ENCODE measurements at regions not wholly inside any gene's neighbourhood (a gene's known extent, or its start where the extent isn't known, plus 50 kb on each side); places are given as distances from the start of the nearest gene placed in this dataset.

GRCh38 chr12:46679754-46680153 is 146.0 kb downstream of the SLC38A4 start:
- no peak for ATAC-seq
- Mint-ChIP-seq H3K4me1 (peaks cover 0 to 6% (median 0%) of the 10 kb centered on the region in 4 donors), H3K27ac (no peak overlapping the region), H3K9me3 (peaks cover 0 to 13% (median 5%) of the 10 kb centered on the region in 9 donors), H3K36me3 (peaks cover 7 to 14% (median 12%) of the 10 kb centered on the region in 3 donors), H3K27me3 (no peaks in the 10 kb centered on the region), H3K4me3 (no peak overlapping the region)
- no peak for DNase-seq
- POLR2A ChIA-PET, result no interaction called here

GRCh38 chr12:46678426-46678825 is 147.4 kb downstream of the SLC38A4 start:
- peaks cover 0 to 2% (median 0%) of the 10 kb centered on the region in 9 donors for H3K9me3 Mint-ChIP-seq
- H3K27me3 Mint-ChIP-seq, result no peaks in the 10 kb centered on the region
- H3K27ac Mint-ChIP-seq, result peak overlapping the region in 1 of 10 donors; percentile 0
- peaks cover 0 to 3% (median 0%) of the 10 kb centered on the region in 4 donors for H3K4me1 Mint-ChIP-seq
- no peak for DNase-seq
- H3K36me3 Mint-ChIP-seq, result peaks cover 3 to 13% (median 5%) of the 10 kb centered on the region in 3 donors
- no peak overlapping the region for H3K4me3 Mint-ChIP-seq
- POLR2A ChIA-PET, result no interaction called here
- no peak for ATAC-seq

GRCh38 chr12:46677749-46678148 is 148.0 kb downstream of the SLC38A4 start:
- peak in 4 of 10 donors; percentile 10 to 30 (median 18) for DNase-seq
- ATAC-seq, result no peak
- H3K9me3 Mint-ChIP-seq, result no peaks in the 10 kb centered on the region
- no peak overlapping the region for H3K27ac Mint-ChIP-seq
- H3K27me3 Mint-ChIP-seq, result no peaks in the 10 kb centered on the region
- peaks cover 0 to 7% (median 0%) of the 10 kb centered on the region in 3 donors for H3K36me3 Mint-ChIP-seq
- peaks cover 0 to 2% (median 0%) of the 10 kb centered on the region in 4 donors for H3K4me1 Mint-ChIP-seq
- H3K4me3 Mint-ChIP-seq, result no peak overlapping the region
- POLR2A ChIA-PET, result interaction anchor here (0.6 kb wide), 1 partner anchor 306 kb away, joined by 3 read pairs; no protein-coding TSS in a partner anchor

- Mint-ChIP-seq H3K4me1 (peaks cover 0 to 2% (median 0%) of the 10 kb centered on the region in 4 donors), H3K27me3 (no peaks in the 10 kb centered on the region), H3K9me3 (no peaks in the 10 kb centered on the region), H3K4me3 (no peak overlapping the region), H3K36me3 (peaks cover 0 to 7% (median 0%) of the 10 kb centered on the region in 3 donors), H3K27ac (peak overlapping the region in 1 of 10 donors; percentile 17)
- POLR2A ChIA-PET, result interaction anchor here (0.6 kb wide), 1 partner anchor 305 kb away, joined by 3 read pairs; no protein-coding TSS in a partner anchor
- DNase-seq (no peak), ATAC-seq (no peak)
Measured at GRCh38 chr12:46676797-46677520, 148.8 kb downstream of the SLC38A4 start.

GRCh38 chr12:46676396-46676795 is 149.4 kb downstream of the SLC38A4 start:
- ATAC-seq, result no peak
- Mint-ChIP-seq H3K27me3 (no peaks in the 10 kb centered on the region), H3K4me1 (peaks cover 0 to 2% (median 0%) of the 10 kb centered on the region in 4 donors), H3K4me3 (no peak overlapping the region), H3K9me3 (no peaks in the 10 kb centered on the region), H3K27ac (no peak overlapping the region), H3K36me3 (peaks cover 0 to 7% (median 0%) of the 10 kb centered on the region in 3 donors)
- no peak for DNase-seq
- POLR2A ChIA-PET, result no interaction called here

DNA sequence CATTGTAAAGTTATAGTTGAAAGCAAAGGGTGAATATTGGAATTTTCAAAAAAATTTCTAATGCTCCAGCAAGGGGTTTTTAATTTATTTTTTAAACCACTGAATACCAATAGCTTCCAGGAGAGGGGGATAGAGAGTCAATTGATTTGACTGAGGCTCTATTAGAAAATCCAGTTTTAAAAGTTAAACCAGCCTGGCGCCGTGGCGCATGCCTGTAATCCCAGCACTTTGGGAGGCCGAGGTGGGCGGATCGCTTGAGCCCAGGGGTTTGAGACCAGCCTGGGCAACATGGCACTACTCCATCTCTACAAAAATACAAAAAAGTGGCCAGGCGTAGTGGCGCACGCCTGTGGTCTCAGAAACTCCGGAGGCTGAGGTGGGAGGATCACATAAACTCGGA is 150.1 kb downstream of the SLC38A4 start:
- DNase-seq (peak in 3 of 10 donors; percentile 21 to 37 (median 30)), ATAC-seq (no peak)
- POLR2A ChIA-PET, result no interaction called here
- Mint-ChIP-seq H3K4me1 (peaks cover 0 to 2% (median 0%) of the 10 kb centered on the region in 4 donors), H3K9me3 (peaks cover 0 to under 1% (median 0%) of the 10 kb centered on the region in 9 donors), H3K27me3 (no peaks in the 10 kb centered on the region), H3K27ac (no peak overlapping the region), H3K4me3 (no peak overlapping the region), H3K36me3 (peaks cover 0 to 6% (median under 1%) of the 10 kb centered on the region in 3 donors)

- no peak for DNase-seq
- H3K9me3 Mint-ChIP-seq, result peaks cover 0 to 10% (median 3%) of the 10 kb centered on the region in 9 donors
- POLR2A ChIA-PET, result interaction anchor here (0.5 to 0.9 kb wide), 2 partner anchors 303 to 550 kb away, joined by 3 read pairs; no protein-coding TSS in a partner anchor
- H3K4me1 Mint-ChIP-seq, result peaks cover 0 to 2% (median 0%) of the 10 kb centered on the region in 4 donors
- no peak overlapping the region for H3K27ac Mint-ChIP-seq
- no peak overlapping the region for H3K4me3 Mint-ChIP-seq
- ATAC-seq, result no peak
- H3K36me3 Mint-ChIP-seq, result peaks cover 9 to 11% (median 9%) of the 10 kb centered on the region in 3 donors
- no peaks in the 10 kb centered on the region for H3K27me3 Mint-ChIP-seq
Measured at GRCh38 chr12:46674800-46675199, 151.0 kb downstream of the SLC38A4 start.

GRCh38 chr12:46674129-46674528 is 151.7 kb downstream of the SLC38A4 start:
- H3K4me1 Mint-ChIP-seq, result peaks cover 0 to 2% (median 0%) of the 10 kb centered on the region in 4 donors
- H3K9me3 Mint-ChIP-seq, result peaks cover 0 to 17% (median 6%) of the 10 kb centered on the region in 9 donors
- no peak overlapping the region for H3K27ac Mint-ChIP-seq
- ATAC-seq, result no peak
- no peaks in the 10 kb centered on the region for H3K27me3 Mint-ChIP-seq
- POLR2A ChIA-PET, result interaction anchor here (0.5 to 0.9 kb wide), 2 partner anchors 302 to 549 kb away, joined by 3 read pairs; no protein-coding TSS in a partner anchor
- peaks cover 14 to 16% (median 14%) of the 10 kb centered on the region in 3 donors for H3K36me3 Mint-ChIP-seq
- DNase-seq, result no peak
- no peak overlapping the region for H3K4me3 Mint-ChIP-seq

DNA sequence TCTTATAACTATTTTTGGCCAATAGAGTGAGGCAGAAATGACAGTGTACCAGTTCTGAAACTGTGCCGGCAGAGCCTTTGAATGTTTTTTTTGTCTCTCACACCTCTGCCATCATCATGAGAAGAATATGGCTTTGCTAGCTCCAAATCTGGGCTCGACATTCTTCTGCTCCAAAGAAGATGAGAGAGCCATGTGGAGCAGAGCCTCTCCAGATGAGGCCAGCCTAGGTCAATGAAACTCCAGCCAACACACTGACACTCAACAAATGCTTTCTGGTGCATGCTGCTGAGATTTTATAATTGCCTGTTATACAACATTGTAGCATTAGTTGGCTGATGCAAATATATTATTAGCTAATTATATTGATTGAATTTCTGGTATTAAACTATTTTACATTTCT is 154.7 kb downstream of the SLC38A4 start:
- H3K9me3 Mint-ChIP-seq, result peaks cover 0 to 24% (median 6%) of the 10 kb centered on the region in 9 donors
- no peak for DNase-seq
- no peak overlapping the region for H3K4me3 Mint-ChIP-seq
- ATAC-seq, result no peak
- no peak overlapping the region for H3K27ac Mint-ChIP-seq
- H3K4me1 Mint-ChIP-seq, result peaks cover 0 to 2% (median 0%) of the 10 kb centered on the region in 4 donors
- no peaks in the 10 kb centered on the region for H3K27me3 Mint-ChIP-seq
- peaks cover 18 to 22% (median 21%) of the 10 kb centered on the region in 3 donors for H3K36me3 Mint-ChIP-seq
- POLR2A ChIA-PET, result no interaction called here

- Mint-ChIP-seq H3K27me3 (no peaks in the 10 kb centered on the region), H3K36me3 (peaks cover 18 to 22% (median 21%) of the 10 kb centered on the region in 3 donors), H3K9me3 (peaks cover 0 to 24% (median 6%) of the 10 kb centered on the region in 9 donors), H3K4me1 (peaks cover 0 to 3% (median 0%) of the 10 kb centered on the region in 4 donors), H3K4me3 (no peak overlapping the region), H3K27ac (no peak overlapping the region)
- POLR2A ChIA-PET, result no interaction called here
- ATAC-seq, result no peak
- no peak for DNase-seq
Measured at GRCh38 chr12:46670636-46671035, 155.2 kb downstream of the SLC38A4 start.

DNA sequence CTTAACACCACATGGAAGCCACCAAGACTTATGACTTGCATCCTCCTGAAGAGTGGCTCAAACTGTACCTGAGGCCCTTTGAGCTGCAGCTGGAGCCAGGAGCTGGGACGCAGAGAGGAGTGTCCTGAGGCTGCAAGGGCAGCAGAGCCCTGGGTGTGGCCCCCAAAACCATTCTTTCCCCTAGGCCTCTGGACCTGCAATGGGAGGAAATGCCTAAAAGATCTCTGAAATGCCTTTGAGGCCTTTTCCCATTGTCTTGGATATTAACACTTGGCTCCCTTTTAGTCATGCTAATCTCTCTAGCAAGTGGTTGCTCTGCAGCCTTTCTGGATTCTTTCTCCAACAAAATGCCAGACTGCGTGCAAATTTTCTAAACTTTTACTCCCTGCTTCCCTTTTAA is 156.1 kb downstream of the SLC38A4 start:
- Mint-ChIP-seq H3K9me3 (peaks cover 0 to 24% (median 6%) of the 10 kb centered on the region in 9 donors), H3K36me3 (peaks cover 18 to 22% (median 21%) of the 10 kb centered on the region in 3 donors), H3K27ac (no peak overlapping the region), H3K27me3 (no peaks in the 10 kb centered on the region), H3K4me3 (no peak overlapping the region), H3K4me1 (peaks cover 0 to 6% (median under 1%) of the 10 kb centered on the region in 4 donors)
- POLR2A ChIA-PET, result no interaction called here
- DNase-seq (no peak), ATAC-seq (no peak)

- POLR2A ChIA-PET, result no interaction called here
- no peak overlapping the region for H3K27ac Mint-ChIP-seq
- H3K4me3 Mint-ChIP-seq, result no peak overlapping the region
- H3K27me3 Mint-ChIP-seq, result no peaks in the 10 kb centered on the region
- ATAC-seq (no peak), DNase-seq (no peak)
- peaks cover 15 to 22% (median 21%) of the 10 kb centered on the region in 3 donors for H3K36me3 Mint-ChIP-seq
- H3K4me1 Mint-ChIP-seq, result peaks cover 0 to 6% (median 2%) of the 10 kb centered on the region in 4 donors
- H3K9me3 Mint-ChIP-seq, result peaks cover 0 to 24% (median 6%) of the 10 kb centered on the region in 9 donors
Measured at GRCh38 chr12:46667551-46667950, 158.2 kb downstream of the SLC38A4 start.

DNA sequence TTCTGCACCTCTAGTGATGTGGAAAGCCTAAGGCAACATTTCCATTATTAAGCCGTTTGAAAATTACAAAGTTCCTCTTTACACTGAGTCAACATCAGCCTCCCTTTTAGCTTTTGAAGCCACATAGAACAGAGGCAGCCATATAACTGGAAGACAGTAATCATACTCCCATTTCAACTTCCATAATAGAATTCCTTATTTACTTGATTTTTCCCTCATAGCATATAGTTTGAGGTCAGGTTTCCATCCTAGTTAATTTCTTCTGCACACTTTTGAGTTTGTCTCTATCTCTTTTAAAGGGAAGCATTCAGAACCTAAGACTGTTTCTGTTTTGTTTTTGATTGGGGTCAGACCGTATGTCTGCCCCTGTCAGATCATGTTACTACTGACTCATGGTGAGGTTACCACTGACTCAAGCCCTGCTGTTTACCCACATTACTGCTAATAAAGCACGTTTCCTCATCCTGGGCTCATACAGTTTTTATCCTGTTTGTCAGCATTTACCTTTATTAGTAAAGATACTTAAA is 161.0 kb downstream of the SLC38A4 start:
- H3K4me3 Mint-ChIP-seq, result peak overlapping the region in 1 of 10 donors; percentile 60
- no peaks in the 10 kb centered on the region for H3K27me3 Mint-ChIP-seq
- H3K36me3 Mint-ChIP-seq, result peaks cover 7 to 13% (median 13%) of the 10 kb centered on the region in 3 donors
- H3K27ac Mint-ChIP-seq, result peak overlapping the region in 2 of 10 donors; percentile 20 to 42
- ATAC-seq, result no peak
- no peak for DNase-seq
- H3K4me1 Mint-ChIP-seq, result peaks cover 13 to 24% (median 18%) of the 10 kb centered on the region in 4 donors
- POLR2A ChIA-PET, result interaction anchor here (1.3 kb wide), 1 partner anchor 293 kb away, joined by 8 read pairs; no protein-coding TSS in a partner anchor
- H3K9me3 Mint-ChIP-seq, result peaks cover 0 to 14% (median under 1%) of the 10 kb centered on the region in 9 donors

Measured in naive thymus-derived CD8-positive, alpha-beta T cell (primary cell).